Heart left ventricle (tissue), 16 donors: ENCODE measurements at regions not wholly inside any gene's neighbourhood (a gene's known extent, or its start where the extent isn't known, plus 50 kb on each side); places are given as distances from the start of the nearest gene placed in this dataset.

Experiments
- ATAC-seq, 4 donors: fragments of 200-7000 bp; cut with Tn5 transposase; one replicate each; pipeline ENCODE4 v1.9.1; 2020 to 2022; ENCODE audit warnings: moderate library complexity in 4 of 4, mild to moderate bottlenecking in 3 of 4, moderate number of reproducible peaks in 1 of 4
- DNase-seq, 5 donors: peaks; one replicate each; pipeline ENCODE4 v3.0.0-alpha.2; 2020
- H3K27ac ChIP-seq, 12 donors: fragments of 200-600 bp; sonication (generic) in 4 of 12; one replicate each; pipeline versions ENCODE4 v1.5.0 to v1.8.0; 2016 to 2022; ENCODE audit warnings: mild to moderate bottlenecking in 2 of 12
- H3K27me3 ChIP-seq, 9 donors: fragments of 200-600 bp; sonication (generic) in 2 of 9; one replicate each; pipeline versions ENCODE4 v1.5.1 to v1.8.0; 2016 to 2022; ENCODE audit warnings: mild to moderate bottlenecking in 3 of 9
- H3K36me3 ChIP-seq, 9 donors: fragments of 200-600 bp; sonication (generic) in 2 of 9; one replicate each; pipeline versions ENCODE4 v1.5.0 to v1.8.0; 2018 to 2022; ENCODE audit warnings: mild to moderate bottlenecking in 2 of 9
- H3K4me1 ChIP-seq, 12 donors: fragments of 200-600 bp; sonication (generic) in 4 of 12; one replicate each; pipeline versions ENCODE4 v1.5.0 to v1.8.0; 2016 to 2022; ENCODE audit warnings: mild to moderate bottlenecking in 3 of 12
- H3K4me3 ChIP-seq, 12 donors: fragments of 200-600 bp; sonication (generic) in 4 of 12; one replicate each; pipeline versions ENCODE4 v1.5.0 to v1.8.0; 2017 to 2022; ENCODE audit warnings: mild to moderate bottlenecking in 9 of 12, moderate library complexity in 4 of 12
- H3K9me3 ChIP-seq, 12 donors: fragments of 200-600 bp; sonication (generic) in 4 of 12; one replicate each; pipeline versions ENCODE4 v1.5.0 to v1.8.0; 2016 to 2022; ENCODE audit warnings: mild to moderate bottlenecking in 1 of 12
- POLR2A ChIP-seq, 2 donors: fragments of 450-650 bp; IDR thresholded peaks; one replicate each; pipeline ENCODE4 v1.6.1; 2017; ENCODE audit warnings: antibody characterized with exemption in 2 of 2, mild to moderate bottlenecking in 2 of 2, moderate library complexity in 2 of 2
- WGBS, 4 donors: extraction: QIAGEN DNeasy Blood & Tissue Kit in 2 of 4; methylation state at CpG; one replicate each; pipeline versions ENCODE4 v1.1.5 to v1.1.7; 2013 to 2018; 5-methylcytosine and 5-hydroxymethylcytosine counted together
- intact Hi-C, 10 donors: fragments of 100-400 bp; cut with DNase I; formaldehyde crosslinking; loops; one replicate each; pipeline versions ENCODE4 v1.11.1 to v1.14.2; 2022
- TF ChIP-seq, protein P1 (sequence below), 12 donors: fragments of 200-600 bp; sonication (generic) in 4 of 12; IDR thresholded peaks; one replicate each; pipeline versions ENCODE4 v1.5.0 to v1.8.0; 2018 to 2022; ENCODE audit warnings: antibody characterized with exemption in 12 of 12, mild to moderate bottlenecking in 5 of 12
- donor health status: ischemic (EF 13 %, LVEDD 7.1; RV severe dilation, severe dysfunction).
- donor health status: healthy with polysubstance abuse.
- donor health status: DM: no; HTN: yes; CAD: no.
- donor health status: DM: no; HTN: no; CAD: no.
- donor health status: ischemic (EF 25% LVEDD 6.9; RV normal size, moderate dysfunction).
- donor health status: ischemic (EF 25% LVEDD 5.7; RV mildly dilated, moderate dysfunction).
- donor health status: healthy.
- donor health status: DM: yes; HTN: yes; CAD: no.
- donor health status: ischemic (EF 35%, LVEDD 5.7; RV mildly dilated, moderate dysfunction).
- donor health status: nonischemic (EF 11% LVEDD 7.7; RV severe dilation, severe dysfunction).
- donor health status: DM: yes; HTN: yes; CAD: no.
- donor health status: PGD.
- donor health status: ischemic (EF 29% LVEDD 5.4; RV normal size, mild dysfunction).
- donor health status: nonischemic (EF 23%, LVEDD 6.1; RV moderate dilation, normal function).

DNA sequence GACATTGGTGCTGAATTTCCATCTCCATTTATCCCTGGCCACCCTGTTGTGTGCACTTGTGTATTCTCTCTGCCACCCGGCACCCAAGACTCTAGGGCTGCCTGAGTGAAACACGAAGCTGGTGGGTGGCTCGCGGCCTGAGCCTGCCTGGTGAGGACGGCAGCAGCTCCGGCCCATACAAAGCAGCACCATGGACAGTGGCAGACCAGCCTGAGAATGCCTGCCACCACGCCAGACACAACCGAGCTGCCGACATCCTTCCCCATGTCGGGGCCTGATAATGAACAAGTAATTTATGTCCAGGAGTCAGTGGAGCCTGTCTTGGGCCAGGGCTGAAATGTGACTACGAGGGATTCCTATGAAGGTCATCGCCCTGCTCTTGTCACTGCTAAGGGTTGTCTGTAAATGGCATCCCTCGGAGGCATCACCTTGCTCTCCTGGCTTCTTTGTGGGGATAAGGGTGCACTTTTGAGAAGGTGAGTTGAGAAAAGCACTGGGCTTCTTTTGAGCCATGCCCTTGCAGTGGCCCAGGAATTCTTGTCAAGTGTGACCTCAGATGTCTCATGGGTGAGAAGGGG lies 175.7 kb downstream of the MELK start:
- no peak overlapping the region for H3K27ac ChIP-seq
- WGBS, 4 donors = 13 to 19% (median 15%) methylated on average over 10 to 13 of the region's 13 CpGs
- H3K27me3 ChIP-seq = peaks cover 0 to 74% (median 0%) of the 10 kb centered on the region in 9 donors
- DNase-seq (peak in 4 of 5 donors; percentile 26 to 54 (median 41)), ATAC-seq (peak in 3 of 4 donors; percentile 53 to 68 (median 62))
- intact Hi-C loops = no loop called here
- no peaks in the 10 kb centered on the region for H3K36me3 ChIP-seq
- no peak for TF ChIP-seq POLR2A (IDR thresholded peaks at IDR 0.05)
- TF ChIP-seq, protein P1, sequence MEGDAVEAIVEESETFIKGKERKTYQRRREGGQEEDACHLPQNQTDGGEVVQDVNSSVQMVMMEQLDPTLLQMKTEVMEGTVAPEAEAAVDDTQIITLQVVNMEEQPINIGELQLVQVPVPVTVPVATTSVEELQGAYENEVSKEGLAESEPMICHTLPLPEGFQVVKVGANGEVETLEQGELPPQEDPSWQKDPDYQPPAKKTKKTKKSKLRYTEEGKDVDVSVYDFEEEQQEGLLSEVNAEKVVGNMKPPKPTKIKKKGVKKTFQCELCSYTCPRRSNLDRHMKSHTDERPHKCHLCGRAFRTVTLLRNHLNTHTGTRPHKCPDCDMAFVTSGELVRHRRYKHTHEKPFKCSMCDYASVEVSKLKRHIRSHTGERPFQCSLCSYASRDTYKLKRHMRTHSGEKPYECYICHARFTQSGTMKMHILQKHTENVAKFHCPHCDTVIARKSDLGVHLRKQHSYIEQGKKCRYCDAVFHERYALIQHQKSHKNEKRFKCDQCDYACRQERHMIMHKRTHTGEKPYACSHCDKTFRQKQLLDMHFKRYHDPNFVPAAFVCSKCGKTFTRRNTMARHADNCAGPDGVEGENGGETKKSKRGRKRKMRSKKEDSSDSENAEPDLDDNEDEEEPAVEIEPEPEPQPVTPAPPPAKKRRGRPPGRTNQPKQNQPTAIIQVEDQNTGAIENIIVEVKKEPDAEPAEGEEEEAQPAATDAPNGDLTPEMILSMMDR (IDR thresholded peaks at IDR 0.05) = no peak
- H3K4me1 ChIP-seq = no peaks in the 10 kb centered on the region
- H3K9me3 ChIP-seq = no peaks in the 10 kb centered on the region
- H3K4me3 ChIP-seq = no peak overlapping the region

DNA sequence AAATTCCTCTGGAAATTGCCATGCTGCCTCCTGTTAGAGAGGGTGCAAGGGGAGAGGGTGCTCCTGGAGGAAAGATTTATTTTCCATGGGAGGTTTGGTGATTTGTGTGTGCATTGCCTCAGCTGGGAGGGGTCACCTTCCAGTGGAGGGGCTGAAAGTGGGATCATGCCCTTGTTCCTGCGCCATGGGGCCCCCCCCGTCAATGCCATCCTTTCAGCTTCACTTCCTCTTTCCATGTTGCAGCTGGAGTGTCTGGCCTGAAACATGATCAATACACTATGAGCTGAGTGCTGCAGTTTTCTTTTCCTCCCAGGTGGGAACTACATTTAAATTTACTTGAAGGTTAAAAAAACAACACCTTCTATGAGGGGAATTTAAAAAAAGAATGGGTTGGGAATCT lies 176.8 kb downstream of the MELK start:
- no peak for TF ChIP-seq POLR2A (IDR thresholded peaks at IDR 0.05)
- TF ChIP-seq, protein P1 (IDR thresholded peaks at IDR 0.05) = no peak
- no peak overlapping the region for H3K27ac ChIP-seq
- DNase-seq (no peak), ATAC-seq (no peak)
- no peaks in the 10 kb centered on the region for H3K4me1 ChIP-seq
- H3K36me3 ChIP-seq = no peaks in the 10 kb centered on the region
- H3K9me3 ChIP-seq = no peaks in the 10 kb centered on the region
- 70 to 78% (median 74%) methylated on average over 2 of the region's 2 CpGs for WGBS, 4 donors
- intact Hi-C loops = no loop called here
- H3K27me3 ChIP-seq = peaks cover 0 to 66% (median 2%) of the 10 kb centered on the region in 9 donors
- no peak overlapping the region for H3K4me3 ChIP-seq

DNA sequence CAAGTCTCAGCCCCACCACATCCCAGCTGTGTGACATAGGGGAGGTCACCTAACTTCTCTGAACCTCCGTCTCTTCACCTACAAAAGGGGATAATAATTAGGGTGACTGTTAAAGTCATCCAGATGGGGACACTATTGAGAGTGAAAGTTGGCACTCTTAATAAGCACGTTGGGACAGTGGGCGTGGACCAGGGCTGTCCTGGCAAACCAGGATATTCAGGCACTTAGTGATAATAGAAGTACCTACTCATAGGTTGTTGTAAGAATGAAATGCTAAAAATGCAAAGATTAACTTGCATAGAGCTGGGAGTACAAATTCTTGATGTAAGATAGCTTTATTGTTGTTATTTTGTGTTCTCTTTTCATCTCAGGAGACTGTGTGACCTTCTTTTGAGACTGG lies 177.9 kb downstream of the MELK start:
- DNase-seq (no peak), ATAC-seq (no peak)
- Histone ChIP-seq H3K9me3 (no peaks in the 10 kb centered on the region), H3K27ac (no peak overlapping the region), H3K4me3 (no peak overlapping the region), H3K27me3 (peaks cover 0 to 62% (median 5%) of the 10 kb centered on the region in 9 donors), H3K4me1 (no peaks in the 10 kb centered on the region), H3K36me3 (no peaks in the 10 kb centered on the region)
- intact Hi-C loops = no loop called here
- WGBS, 4 donors = 61 to 71% (median 64%) methylated on average over 3 of the region's 3 CpGs
- TF ChIP-seq POLR2A (IDR thresholded peaks at IDR 0.05) = no peak

DNA sequence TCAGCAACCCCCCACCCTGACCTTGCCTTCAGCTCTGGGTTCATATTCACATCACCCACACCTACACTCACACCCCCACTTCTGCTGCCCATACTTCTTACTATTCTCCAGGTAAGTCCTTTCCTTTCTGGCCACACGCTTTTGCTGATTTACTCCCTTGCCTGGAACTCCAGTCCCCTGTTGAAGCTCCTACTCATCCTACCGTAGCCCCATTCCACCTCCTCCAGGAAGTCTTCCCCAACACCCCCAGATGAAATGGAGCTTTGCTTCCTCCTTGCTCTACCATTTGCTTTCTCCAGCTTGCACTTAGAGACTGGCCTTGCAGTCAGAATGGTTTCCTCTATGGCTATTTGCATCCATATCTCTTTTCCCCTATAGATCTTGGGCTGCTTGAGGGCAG lies 182.3 kb downstream of the MELK start:
- Histone ChIP-seq H3K4me3 (no peak overlapping the region), H3K9me3 (no peaks in the 10 kb centered on the region), H3K27ac (no peak overlapping the region), H3K36me3 (no peaks in the 10 kb centered on the region), H3K4me1 (no peaks in the 10 kb centered on the region), H3K27me3 (peaks cover 0 to 39% (median 5%) of the 10 kb centered on the region in 9 donors)
- DNase-seq = no peak
- intact Hi-C loops = no loop called here
- TF ChIP-seq POLR2A (IDR thresholded peaks at IDR 0.05) = no peak
- TF ChIP-seq, protein P1 (IDR thresholded peaks at IDR 0.05) = no peak
- ATAC-seq = no peak
- 66 to 77% (median 76%) methylated on average over 2 of the region's 2 CpGs for WGBS, 4 donors

DNA sequence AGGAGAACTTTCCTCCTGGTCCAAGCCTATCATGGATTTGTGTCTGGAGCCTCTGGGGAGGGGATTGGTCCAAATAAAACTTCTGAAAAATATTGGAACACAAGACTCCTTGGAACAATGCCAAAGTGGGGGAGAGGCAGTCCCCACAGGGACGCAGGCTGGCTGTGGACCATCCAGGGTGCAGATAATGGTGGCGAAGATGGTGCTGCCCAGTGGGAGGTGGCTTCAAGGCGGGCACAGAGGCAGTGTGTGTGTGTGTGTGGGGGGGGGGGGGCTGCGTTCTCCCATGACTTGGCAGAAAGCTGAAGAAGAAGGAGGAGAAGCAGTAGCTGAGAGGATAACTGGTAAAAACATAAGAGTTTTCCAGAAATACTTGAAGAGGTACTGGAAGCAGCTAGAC lies 186.4 kb downstream of the MELK start:
- no peaks in the 10 kb centered on the region for H3K9me3 ChIP-seq
- H3K27ac ChIP-seq = no peak overlapping the region
- H3K36me3 ChIP-seq = no peaks in the 10 kb centered on the region
- H3K27me3 ChIP-seq = peaks cover 5 to 71% (median 17%) of the 10 kb centered on the region in 9 donors
- no peak overlapping the region for H3K4me3 ChIP-seq
- no peak for TF ChIP-seq POLR2A (IDR thresholded peaks at IDR 0.05)
- TF ChIP-seq, protein P1 (IDR thresholded peaks at IDR 0.05) = no peak
- intact Hi-C loops = no loop called here
- 41 to 57% (median 46%) methylated on average over 3 to 4 of the region's 4 CpGs for WGBS, 4 donors
- DNase-seq (no peak), ATAC-seq (no peak)
- no peaks in the 10 kb centered on the region for H3K4me1 ChIP-seq
